ENCODE measurements at regions not wholly inside any gene's neighbourhood (a gene's known extent, or its start where the extent isn't known, plus 50 kb on each side); places are given as distances from the start of the nearest gene placed in this dataset.
"Not testable (repeated sequence)": the region's sequence is repeated elsewhere in the genome, so short reads cannot be mapped to it uniquely, and the experiment has no call there.

DNA sequence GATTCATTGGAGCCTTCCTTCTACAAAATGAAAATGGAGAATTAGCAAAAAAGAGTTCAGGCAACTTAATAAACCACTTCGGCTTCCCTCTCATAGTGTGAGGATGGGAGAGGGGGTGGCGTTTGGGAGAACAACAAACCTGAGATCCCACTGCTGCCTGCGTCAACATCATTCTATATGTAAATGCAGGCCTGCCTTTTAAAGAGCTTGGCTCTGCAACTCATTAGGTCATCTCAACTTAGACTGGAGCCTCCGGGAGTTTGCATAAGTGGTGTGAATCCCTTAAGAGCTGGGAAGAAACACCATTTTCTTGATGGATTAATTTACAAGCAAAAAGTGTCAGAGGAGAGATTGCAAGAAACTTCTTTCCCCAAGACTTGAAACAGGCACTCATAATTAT, 127.6 kb upstream of the DAB1 start:
- Histone ChIP-seq H3K9ac (ENCODE audit: low read length) (no peak overlapping the region), H3K79me2 (ENCODE audit: low read length) (no peaks in the 10 kb centered on the region), H3K27me3 (ENCODE audit: low read length) (no peaks in the 10 kb centered on the region), H3K4me1 (ENCODE audit: low read length) (no peaks in the 10 kb centered on the region; the same call in 1 of the 2 replicates), H3K4me3 (ENCODE audit: low read length) (no peak overlapping the region), H3K9me3 (ENCODE audit: low read length) (no peaks in the 10 kb centered on the region), H3K27ac (ENCODE audit: low read length) (no peak overlapping the region), H4K20me1 (ENCODE audit: insufficient read depth, low read depth, low read length) (no peaks in the 10 kb centered on the region), H3K4me2 (ENCODE audit: low read depth, low read length, poor library complexity, severe bottlenecking) (no peak overlapping the region), H3K9me2 (replicated peaks; ENCODE audit: insufficient read depth, low read length) (no peaks in the 10 kb centered on the region), H2AFZ (ENCODE audit: low read length) (no peak overlapping the region), H3K36me3 (ENCODE audit: insufficient read depth, low read length) (no peaks in the 10 kb centered on the region)
- DNase-seq: no peak

DNA sequence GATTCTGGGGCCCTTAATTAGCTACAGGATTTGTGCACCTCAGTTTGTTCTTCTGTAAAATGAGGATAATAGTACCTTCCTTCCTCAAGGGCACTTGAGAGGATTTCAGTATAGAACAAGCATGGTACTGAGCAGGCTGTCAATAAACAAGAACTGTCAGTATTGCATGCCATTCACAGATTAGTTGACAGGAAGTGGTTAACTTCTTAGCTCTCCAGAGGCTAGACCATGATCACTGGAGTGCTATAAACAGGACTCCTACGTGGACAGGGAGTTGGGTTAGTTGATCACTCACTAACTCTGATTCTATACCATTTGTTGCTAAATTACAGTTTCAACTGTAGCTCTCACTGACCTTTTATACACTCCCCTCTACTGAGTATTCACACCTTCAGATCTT, 126.2 kb upstream of the DAB1 start:
- Histone ChIP-seq H3K9ac (ENCODE audit: low read length) (no peak overlapping the region), H3K27me3 (ENCODE audit: low read length) (no peaks in the 10 kb centered on the region), H3K4me1 (ENCODE audit: low read length) (no peaks in the 10 kb centered on the region; the same call in 1 of the 2 replicates), H4K20me1 (ENCODE audit: insufficient read depth, low read depth, low read length) (no peaks in the 10 kb centered on the region), H3K36me3 (ENCODE audit: insufficient read depth, low read length) (no peaks in the 10 kb centered on the region), H3K79me2 (ENCODE audit: low read length) (no peaks in the 10 kb centered on the region), H3K4me2 (ENCODE audit: low read depth, low read length, poor library complexity, severe bottlenecking) (no peak overlapping the region), H2AFZ (ENCODE audit: low read length) (no peak overlapping the region), H3K9me3 (ENCODE audit: low read length) (no peaks in the 10 kb centered on the region), H3K4me3 (ENCODE audit: low read length) (no peak overlapping the region), H3K27ac (ENCODE audit: low read length) (no peak overlapping the region), H3K9me2 (replicated peaks; ENCODE audit: insufficient read depth, low read length) (no peaks in the 10 kb centered on the region)
- no peak for DNase-seq

DNA sequence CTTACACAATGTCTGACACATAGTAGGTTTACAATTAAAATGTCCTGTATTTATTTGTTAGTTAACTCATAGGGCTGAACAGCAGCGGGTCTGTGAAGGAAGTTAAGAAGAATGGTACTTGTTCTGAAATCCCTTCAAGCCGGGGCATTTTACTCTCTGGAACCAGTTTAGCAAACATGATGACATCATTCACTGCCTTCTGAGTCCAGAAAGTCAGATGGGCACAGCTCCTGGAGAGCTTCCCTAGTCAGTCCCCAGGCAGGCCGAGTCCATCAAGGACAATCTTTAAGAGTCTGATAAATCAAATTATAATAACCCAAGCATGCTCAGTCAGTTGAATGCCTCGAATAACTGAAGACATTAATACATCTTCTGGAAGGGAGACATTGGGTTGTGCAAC, 125.4 kb upstream of the DAB1 start:
- Histone ChIP-seq H4K20me1 (ENCODE audit: insufficient read depth, low read depth, low read length) (no peaks in the 10 kb centered on the region), H3K27ac (ENCODE audit: low read length) (no peak overlapping the region), H3K4me1 (ENCODE audit: low read length) (no peaks in the 10 kb centered on the region; the same call in 1 of the 2 replicates), H3K4me2 (ENCODE audit: low read depth, low read length, poor library complexity, severe bottlenecking) (no peak overlapping the region), H3K79me2 (ENCODE audit: low read length) (no peaks in the 10 kb centered on the region), H3K9ac (ENCODE audit: low read length) (no peak overlapping the region), H3K9me3 (ENCODE audit: low read length) (no peaks in the 10 kb centered on the region), H3K4me3 (ENCODE audit: low read length) (no peak overlapping the region), H2AFZ (ENCODE audit: low read length) (no peak overlapping the region), H3K27me3 (ENCODE audit: low read length) (no peaks in the 10 kb centered on the region), H3K9me2 (replicated peaks; ENCODE audit: insufficient read depth, low read length) (no peaks in the 10 kb centered on the region), H3K36me3 (ENCODE audit: insufficient read depth, low read length) (no peaks in the 10 kb centered on the region)
- DNase-seq: no peak

DNA sequence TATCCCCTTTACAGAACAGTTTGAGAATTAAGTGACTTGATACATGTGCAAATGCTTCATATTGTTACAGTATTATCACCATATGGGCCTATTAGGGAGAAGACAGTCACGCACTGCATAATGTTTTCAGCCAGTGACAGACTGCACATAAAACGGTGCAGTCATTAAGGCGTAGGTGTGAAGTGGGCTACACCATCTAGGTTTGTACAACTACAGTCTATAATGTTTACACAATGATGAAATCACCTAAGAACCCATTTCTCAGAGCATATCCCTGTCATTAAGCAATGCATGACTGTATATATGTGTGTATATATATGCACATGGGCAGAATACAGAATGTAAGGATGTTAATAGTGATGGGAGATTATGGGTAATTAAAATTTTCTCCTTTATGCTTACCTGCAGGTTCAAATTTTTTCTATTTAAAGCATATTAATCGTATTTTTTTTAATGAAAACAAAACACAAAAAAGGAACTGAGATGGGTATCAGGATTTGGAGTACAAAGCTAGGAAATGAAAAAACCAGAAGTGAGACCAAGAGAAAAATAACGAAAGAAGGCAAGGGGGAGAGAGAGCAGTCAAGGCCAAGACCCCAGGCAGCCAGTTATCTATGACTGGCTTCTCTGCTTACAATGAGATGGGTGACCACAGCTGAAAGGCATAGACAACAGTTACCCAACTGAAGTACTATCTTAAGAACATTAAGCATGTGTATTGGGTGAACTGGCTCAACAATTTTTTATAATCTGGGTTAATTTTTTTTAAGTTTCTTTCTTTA, 122.9 kb upstream of the DAB1 start:
- H3K79me2 ChIP-seq (ENCODE audit: low read length): no peaks in the 10 kb centered on the region
- no peak overlapping the region for H3K4me3 ChIP-seq (ENCODE audit: low read length)
- H2AFZ ChIP-seq (ENCODE audit: low read length): no peak overlapping the region
- no peaks in the 10 kb centered on the region; the same call in 1 of the 2 replicates for H3K4me1 ChIP-seq (ENCODE audit: low read length)
- H4K20me1 ChIP-seq (ENCODE audit: insufficient read depth, low read depth, low read length): no peaks in the 10 kb centered on the region
- no peaks in the 10 kb centered on the region for H3K9me3 ChIP-seq (ENCODE audit: low read length)
- H3K4me2 ChIP-seq (ENCODE audit: low read depth, low read length, poor library complexity, severe bottlenecking): no peak overlapping the region
- no peak for DNase-seq
- H3K9me2 ChIP-seq (replicated peaks; ENCODE audit: insufficient read depth, low read length): no peaks in the 10 kb centered on the region
- no peak overlapping the region for H3K27ac ChIP-seq (ENCODE audit: low read length)
- no peaks in the 10 kb centered on the region for H3K27me3 ChIP-seq (ENCODE audit: low read length)
- H3K9ac ChIP-seq (ENCODE audit: low read length): no peak overlapping the region
- H3K36me3 ChIP-seq (ENCODE audit: insufficient read depth, low read length): no peaks in the 10 kb centered on the region

DNA sequence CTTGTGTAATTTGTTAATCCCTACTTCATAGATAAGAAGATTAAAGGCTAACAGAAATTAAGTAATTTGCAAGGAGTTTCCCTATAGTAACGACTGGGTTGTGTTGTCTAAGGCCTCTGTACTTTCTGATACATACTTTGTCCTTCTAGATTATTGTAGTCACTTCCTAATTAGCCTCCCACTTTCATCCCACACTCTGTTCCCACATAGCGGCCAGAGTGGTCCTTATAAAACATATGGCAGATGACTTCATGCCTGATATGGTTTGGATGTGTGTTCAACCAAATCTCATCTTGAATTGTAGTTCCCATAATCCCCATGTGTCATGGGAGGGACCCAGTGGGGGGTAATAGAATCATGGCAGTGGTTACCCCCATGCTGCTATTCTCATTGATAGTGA, 120.5 kb upstream of the DAB1 start:
- no peak for DNase-seq
- Histone ChIP-seq H2AFZ (ENCODE audit: low read length) (no peak overlapping the region), H3K4me1 (ENCODE audit: low read length) (no peaks in the 10 kb centered on the region; the same call in 1 of the 2 replicates), H3K27ac (ENCODE audit: low read length) (no peak overlapping the region), H4K20me1 (ENCODE audit: insufficient read depth, low read depth, low read length) (no peaks in the 10 kb centered on the region), H3K4me2 (ENCODE audit: low read depth, low read length, poor library complexity, severe bottlenecking) (no peak overlapping the region), H3K4me3 (ENCODE audit: low read length) (no peak overlapping the region), H3K9ac (ENCODE audit: low read length) (no peak overlapping the region), H3K9me2 (replicated peaks; ENCODE audit: insufficient read depth, low read length) (no peaks in the 10 kb centered on the region), H3K9me3 (ENCODE audit: low read length) (no peaks in the 10 kb centered on the region), H3K36me3 (ENCODE audit: insufficient read depth, low read length) (no peaks in the 10 kb centered on the region), H3K27me3 (ENCODE audit: low read length) (no peaks in the 10 kb centered on the region), H3K79me2 (ENCODE audit: low read length) (no peaks in the 10 kb centered on the region)

DNA sequence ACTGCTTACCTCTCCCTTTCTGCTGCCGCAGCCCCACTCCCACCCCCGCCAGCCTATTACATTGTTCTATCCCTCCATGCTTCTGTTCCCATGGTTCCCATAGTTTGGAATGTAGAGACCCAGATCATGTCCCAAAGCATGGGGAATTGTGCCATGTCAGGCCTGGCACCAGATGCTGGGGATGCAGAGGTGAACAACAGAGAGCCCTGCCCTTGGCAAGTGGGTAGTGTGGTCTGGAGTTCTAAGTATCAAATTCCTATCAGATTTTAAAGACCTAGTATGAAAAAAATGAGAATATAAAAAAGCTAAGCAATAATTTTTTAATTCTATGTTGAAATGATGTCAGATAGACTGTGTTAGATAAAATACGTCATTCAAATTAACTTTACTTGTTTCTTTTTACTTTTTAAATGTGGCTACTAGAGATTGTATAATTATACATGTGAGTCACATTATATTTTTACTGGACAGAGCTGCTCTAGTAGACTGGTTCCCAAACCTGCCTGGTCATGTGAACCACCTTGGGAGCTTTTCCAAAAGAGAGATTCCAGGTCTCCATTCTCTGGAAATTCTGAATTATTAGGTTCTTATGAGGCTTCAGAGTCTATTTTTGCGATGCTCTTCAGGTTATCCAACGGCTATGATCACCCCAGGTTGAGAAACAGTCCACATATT, 113.0 kb upstream of the DAB1 start:
- Histone ChIP-seq H2AFZ (ENCODE audit: low read length) (no peak overlapping the region), H3K4me2 (ENCODE audit: low read depth, low read length, poor library complexity, severe bottlenecking) (no peak overlapping the region), H3K9ac (ENCODE audit: low read length) (no peak overlapping the region), H3K9me3 (ENCODE audit: low read length) (no peaks in the 10 kb centered on the region), H3K27me3 (ENCODE audit: low read length) (no peaks in the 10 kb centered on the region), H3K36me3 (ENCODE audit: insufficient read depth, low read length) (no peaks in the 10 kb centered on the region), H3K4me3 (ENCODE audit: low read length) (no peak overlapping the region), H3K4me1 (ENCODE audit: low read length) (no peaks in the 10 kb centered on the region), H4K20me1 (ENCODE audit: insufficient read depth, low read depth, low read length) (no peaks in the 10 kb centered on the region), H3K27ac (ENCODE audit: low read length) (no peak overlapping the region), H3K9me2 (replicated peaks; ENCODE audit: insufficient read depth, low read length) (no peaks in the 10 kb centered on the region), H3K79me2 (ENCODE audit: low read length) (no peaks in the 10 kb centered on the region)
- no peak for DNase-seq

DNA sequence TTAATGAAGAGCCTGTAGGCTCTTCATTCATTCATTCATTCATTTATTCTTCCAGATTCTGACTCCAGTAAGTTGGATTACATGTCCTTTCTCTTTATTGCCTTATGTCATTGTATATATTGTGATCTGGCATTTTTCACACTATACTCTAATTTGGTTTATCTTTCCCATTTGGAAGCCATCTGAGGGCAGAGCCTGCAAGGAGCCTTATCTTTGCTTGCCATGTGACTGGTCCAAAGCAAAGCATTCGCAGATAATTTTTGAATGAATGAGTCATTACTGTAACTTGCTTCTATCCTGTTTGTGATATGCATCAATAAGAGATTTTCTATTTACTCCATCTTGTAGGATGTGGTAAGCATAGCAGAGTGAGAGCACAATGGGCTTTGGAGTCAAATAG, 108.4 kb upstream of the DAB1 start:
- H4K20me1 ChIP-seq (ENCODE audit: insufficient read depth, low read depth, low read length): no peaks in the 10 kb centered on the region
- H3K4me2 ChIP-seq (ENCODE audit: low read depth, low read length, poor library complexity, severe bottlenecking): no peak overlapping the region
- peaks cover 4% of the 10 kb centered on the region; the same call in 1 of the 2 replicates for H3K9me3 ChIP-seq (ENCODE audit: low read length)
- H3K27ac ChIP-seq (ENCODE audit: low read length): no peak overlapping the region
- no peaks in the 10 kb centered on the region for H3K27me3 ChIP-seq (ENCODE audit: low read length)
- no peaks in the 10 kb centered on the region for H3K4me1 ChIP-seq (ENCODE audit: low read length)
- no peak overlapping the region for H3K9ac ChIP-seq (ENCODE audit: low read length)
- no peak overlapping the region for H3K4me3 ChIP-seq (ENCODE audit: low read length)
- H2AFZ ChIP-seq (ENCODE audit: low read length): no peak overlapping the region
- no peaks in the 10 kb centered on the region for H3K9me2 ChIP-seq (replicated peaks; ENCODE audit: insufficient read depth, low read length)
- no peaks in the 10 kb centered on the region for H3K79me2 ChIP-seq (ENCODE audit: low read length)
- no peaks in the 10 kb centered on the region for H3K36me3 ChIP-seq (ENCODE audit: insufficient read depth, low read length)
- no peak for DNase-seq

DNA sequence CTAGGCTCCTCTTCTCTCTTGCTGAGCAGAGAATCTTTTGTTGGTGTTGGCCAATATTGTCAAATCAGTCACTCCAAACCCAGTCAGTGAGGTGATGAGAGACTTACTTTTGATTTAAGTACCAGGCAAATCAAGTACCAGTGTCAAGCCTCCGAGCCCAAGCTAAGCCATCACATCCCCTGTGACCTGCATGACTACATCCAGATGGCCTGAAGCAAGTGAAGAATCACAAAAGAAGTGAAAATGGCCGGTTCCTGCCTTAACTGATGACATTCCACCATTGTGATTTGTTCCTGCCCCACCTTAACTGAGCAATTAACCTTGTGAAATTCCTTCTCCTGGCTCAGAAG, 107.0 kb upstream of the DAB1 start:
- H3K4me1 ChIP-seq (ENCODE audit: low read length); H3K36me3 ChIP-seq (ENCODE audit: insufficient read depth, low read length); H3K9me3 ChIP-seq (ENCODE audit: low read length): not testable (repeated sequence)

More for the DNA sequence above, 107.0 kb upstream of the DAB1 start:
- H4K20me1 ChIP-seq (ENCODE audit: insufficient read depth, low read depth, low read length); H3K4me2 ChIP-seq (ENCODE audit: low read depth, low read length, poor library complexity, severe bottlenecking); H2AFZ ChIP-seq (ENCODE audit: low read length); H3K27me3 ChIP-seq (ENCODE audit: low read length); DNase-seq; H3K79me2 ChIP-seq (ENCODE audit: low read length); H3K4me3 ChIP-seq (ENCODE audit: low read length); H3K27ac ChIP-seq (ENCODE audit: low read length); H3K9me2 ChIP-seq (replicated peaks; ENCODE audit: insufficient read depth, low read length); H3K9ac ChIP-seq (ENCODE audit: low read length): not testable (repeated sequence)
